Endothelial cell of umbilical vein (primary cell): ENCODE measurements at regions not wholly inside any gene's neighbourhood (a gene's known extent, or its start where the extent isn't known, plus 50 kb on each side); places are given as distances from the start of the nearest gene placed in this dataset.

ENCODE experiments used
- BruUV-seq: library from RNA; stranded (reverse); fragments of 400-500 nt; replicated peaks from 2 replicates; lab custom pipeline; 2021; lab: Mats Ljungman, UMichigan
- CTCF ChIA-PET: fragments of 300-600, 350-600 bp; sonication (Branson Sonifier 250); formaldehyde crosslinking; loops from one replicate; lab custom pipeline; 2021; ENCODE audit warnings: antibody characterized with exemption, inconsistent platforms; lab: Charles Lee
- POLR2A ChIA-PET: fragments of 300-600, 350-600 bp; sonication (Branson Sonifier 250); formaldehyde crosslinking; loops from one replicate; lab custom pipeline; 2021; ENCODE audit warnings: antibody characterized with exemption, inconsistent platforms; lab: Charles Lee
- DNase-seq: peaks from one replicate; pipeline ENCODE4 v3.0.0-alpha.2; 2011; ENCODE audit warnings: low read depth, low spot score
- FAIRE-seq: peaks from 2 replicates; lab custom pipeline; 2011; peaks lifted over from hg19 to GRCh38; lab: Jason Lieb, UNC
- H2AFZ ChIP-seq: 2 replicates; pipeline ENCODE4 v1.6.0; 2012; ENCODE audit warnings: low read depth, low read length, control low read depth, inconsistent platforms
- H3K27ac ChIP-seq: 2 replicates; pipeline ENCODE4 v1.5.1; 2011; ENCODE audit warnings: low read depth, mild to moderate bottlenecking, control low read depth, low read length, moderate library complexity; ENCODE audit not compliant: insufficient read depth
- H3K27me3 ChIP-seq, 2 experiments: 2 replicates each; pipeline versions ENCODE4 v1.6.0 to v1.6.1; 2011; ENCODE audit warnings: low read length in 2 of 2, mixed read lengths in 1 of 2; ENCODE audit not compliant: control insufficient read depth in 2 of 2, insufficient read depth in 2 of 2
- H3K36me3 ChIP-seq, 2 experiments: 2 replicates in 1 of 2; 3 replicates in 1 of 2; pipeline ENCODE4 v1.5.1; 2011; ENCODE audit warnings: low read length in 2 of 2, mild to moderate bottlenecking in 1 of 2, moderate library complexity in 1 of 2; ENCODE audit not compliant: control insufficient read depth in 2 of 2, insufficient read depth in 2 of 2; ENCODE audit errors: extremely low read depth in 1 of 2
- H3K4me1 ChIP-seq: 3 replicates; pipeline ENCODE4 v1.5.1; 2011; ENCODE audit warnings: mild to moderate bottlenecking, low read length; ENCODE audit not compliant: control insufficient read depth, insufficient read depth; ENCODE audit errors: extremely low read depth
- H3K4me2 ChIP-seq: 2 replicates; pipeline ENCODE4 v1.6.1; 2011; ENCODE audit warnings: low read length, control low read depth, mixed read lengths; ENCODE audit not compliant: insufficient read depth
- H3K4me3 ChIP-seq, 3 experiments: fragments of 200-600 bp in 1 of 3; sonication (generic), shearing (Covaris generic) in 1 of 3; replicated peaks in 1 of 3; 2 replicates each; pipeline ENCODE4 v1.5.1; 2011 to 2016; ENCODE audit warnings: control low read depth in 3 of 3, low read length in 3 of 3, mild to moderate bottlenecking in 2 of 3, inconsistent platforms in 1 of 3, low read depth in 1 of 3, moderate library complexity in 1 of 3; ENCODE audit not compliant: insufficient read depth in 1 of 3
- H3K79me2 ChIP-seq: 2 replicates; pipeline ENCODE4 v1.6.0; 2012; ENCODE audit warnings: low read length, inconsistent platforms; ENCODE audit not compliant: control insufficient read depth, insufficient read depth
- H3K9ac ChIP-seq: replicated peaks from 2 replicates; pipeline ENCODE3; 2011; ENCODE audit warnings: low read length, control low read depth; ENCODE audit not compliant: insufficient read depth; ENCODE audit errors: extremely low read depth
- H3K9me1 ChIP-seq: replicated peaks from 3 replicates; pipeline ENCODE4 v1.6.0; 2011; ENCODE audit warnings: mild to moderate bottlenecking, low read length; ENCODE audit not compliant: control insufficient read depth, insufficient read depth; ENCODE audit errors: extremely low read depth
- H3K9me3 ChIP-seq: replicated peaks from 2 replicates; pipeline ENCODE4 v1.5.1; 2012; ENCODE audit warnings: low read length, inconsistent platforms; ENCODE audit not compliant: control insufficient read depth, insufficient read depth
- H4K20me1 ChIP-seq: replicated peaks from 2 replicates; pipeline ENCODE3; 2011; ENCODE audit warnings: mild to moderate bottlenecking, low read length; ENCODE audit not compliant: control insufficient read depth, insufficient read depth; ENCODE audit errors: extremely low read depth
- EZH2 ChIP-seq: IDR thresholded peaks from 2 replicates; pipeline ENCODE4 v1.6.1; 2012; ENCODE audit warnings: borderline replicate concordance, low read depth, mild to moderate bottlenecking, moderate library complexity, low read length, inconsistent platforms; ENCODE audit not compliant: severe bottlenecking
- FOS ChIP-seq: IDR thresholded peaks from 2 replicates; pipeline ENCODE4 v1.6.1; 2011; ENCODE audit warnings: mild to moderate bottlenecking, low read length, moderate library complexity, borderline replicate concordance; ENCODE audit not compliant: insufficient read depth
- GATA2 ChIP-seq: IDR thresholded peaks from 2 replicates; pipeline ENCODE4 v1.7.0; 2011; ENCODE audit warnings: low read depth, mild to moderate bottlenecking, moderate library complexity, mixed read lengths, low read length; ENCODE audit not compliant: insufficient read length, insufficient read depth
- JUN ChIP-seq: IDR thresholded peaks from 2 replicates; pipeline ENCODE4 v1.6.1; 2011; ENCODE audit warnings: borderline replicate concordance, low read depth; ENCODE audit not compliant: insufficient read length, insufficient read depth
- MYC ChIP-seq: IDR thresholded peaks from one replicate; pipeline ENCODE4 v1.6.1; 2011; ENCODE audit warnings: mild to moderate bottlenecking, low read depth, low read length
- POLR2A ChIP-seq: IDR thresholded peaks from 2 replicates; pipeline ENCODE4 v1.6.1; 2012; ENCODE audit warnings: low read depth, mild to moderate bottlenecking, control low read depth, low read length
- POLR2AphosphoS5 ChIP-seq: IDR thresholded peaks from 2 replicates; pipeline ENCODE4 v1.6.1; 2012; ENCODE audit warnings: low read depth, mild to moderate bottlenecking, control low read depth, low read length, moderate library complexity; ENCODE audit not compliant: insufficient read depth
- dilution Hi-C: fragments of 300-500 bp; cut with MboI; formaldehyde crosslinking; loops from one replicate; pipeline ENCODE4 v1.15.0; 2019; ENCODE audit warnings: low sequenced_read_pairs; ENCODE audit not compliant: extremely low pct_ligation_motif_present
- intact Hi-C: fragments of 100-400 bp; cut with micrococcal nuclease; formaldehyde crosslinking; loops from one replicate; pipeline ENCODE4 v1.10.0; 2022
- TF ChIP-seq, protein P1 (sequence below), 2 donors: IDR thresholded peaks; 1 replicate in 1 of 2; 2 replicates in 1 of 2; pipeline ENCODE4 v1.5.1; 2011; ENCODE audit warnings: low read length in 2 of 2, mild to moderate bottlenecking in 2 of 2, moderate library complexity in 2 of 2, control low read depth in 1 of 2, inconsistent platforms in 1 of 2, low read depth in 1 of 2; ENCODE audit not compliant: insufficient read depth in 1 of 2; ENCODE audit errors: extremely low read depth in 1 of 2
- TF ChIP-seq, protein P2 (sequence below): IDR thresholded peaks from 2 replicates; pipeline ENCODE4 v1.6.1; 2011; ENCODE audit not compliant: insufficient read depth, insufficient read length

GRCh38 chr3:28682121-28682520, 333.5 kb upstream of the AZI2 start:
- no peak for DNase-seq
- FAIRE-seq: no peak
- Histone ChIP-seq H3K36me3 (no peaks in the 10 kb centered on the region), H3K9ac (no peak overlapping the region), H3K4me3 (no peak overlapping the region), H3K27ac (no peak overlapping the region), H3K27me3 (peaks cover 0 to 3% of the 10 kb centered on the region in 2 experiments), H4K20me1 (no peaks in the 10 kb centered on the region), H2AFZ (no peak overlapping the region), H3K4me1 (no peaks in the 10 kb centered on the region), H3K9me1 (no peaks in the 10 kb centered on the region), H3K4me2 (no peak overlapping the region), H3K9me3 (no peaks in the 10 kb centered on the region), H3K79me2 (no peaks in the 10 kb centered on the region)
- no TSS peak for BruUV-seq
- intact Hi-C loops: no loop called here
- ChIA-PET POLR2A (no interaction called here), CTCF (interaction anchor here (2.6 kb wide), 1 partner anchor 14 kb away, joined by 9 read pairs; no protein-coding TSS in a partner anchor)
- dilution Hi-C loops: no loop called here
- TF ChIP-seq FOS (no peak), JUN (no peak), POLR2AphosphoS5 (no peak), EZH2 (no peak), MYC (no peak), GATA2 (no peak), POLR2A (no peak)
- TF ChIP-seq, protein P1, sequence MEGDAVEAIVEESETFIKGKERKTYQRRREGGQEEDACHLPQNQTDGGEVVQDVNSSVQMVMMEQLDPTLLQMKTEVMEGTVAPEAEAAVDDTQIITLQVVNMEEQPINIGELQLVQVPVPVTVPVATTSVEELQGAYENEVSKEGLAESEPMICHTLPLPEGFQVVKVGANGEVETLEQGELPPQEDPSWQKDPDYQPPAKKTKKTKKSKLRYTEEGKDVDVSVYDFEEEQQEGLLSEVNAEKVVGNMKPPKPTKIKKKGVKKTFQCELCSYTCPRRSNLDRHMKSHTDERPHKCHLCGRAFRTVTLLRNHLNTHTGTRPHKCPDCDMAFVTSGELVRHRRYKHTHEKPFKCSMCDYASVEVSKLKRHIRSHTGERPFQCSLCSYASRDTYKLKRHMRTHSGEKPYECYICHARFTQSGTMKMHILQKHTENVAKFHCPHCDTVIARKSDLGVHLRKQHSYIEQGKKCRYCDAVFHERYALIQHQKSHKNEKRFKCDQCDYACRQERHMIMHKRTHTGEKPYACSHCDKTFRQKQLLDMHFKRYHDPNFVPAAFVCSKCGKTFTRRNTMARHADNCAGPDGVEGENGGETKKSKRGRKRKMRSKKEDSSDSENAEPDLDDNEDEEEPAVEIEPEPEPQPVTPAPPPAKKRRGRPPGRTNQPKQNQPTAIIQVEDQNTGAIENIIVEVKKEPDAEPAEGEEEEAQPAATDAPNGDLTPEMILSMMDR (IDR thresholded peaks at IDR 0.05; ENCODE audit: extremely low read depth in 1 of 2, insufficient read depth in 1 of 2, low read depth in 1 of 2, low read length in 2 of 2): no peak
- TF ChIP-seq, protein P2, sequence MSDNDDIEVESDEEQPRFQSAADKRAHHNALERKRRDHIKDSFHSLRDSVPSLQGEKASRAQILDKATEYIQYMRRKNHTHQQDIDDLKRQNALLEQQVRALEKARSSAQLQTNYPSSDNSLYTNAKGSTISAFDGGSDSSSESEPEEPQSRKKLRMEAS: no peak
